ENCODE measurements at regions not wholly inside any gene's neighbourhood (a gene's known extent, or its start where the extent isn't known, plus 50 kb on each side); places are given as distances from the start of the nearest gene placed in this dataset.
"Not testable (repeated sequence)": the region's sequence is repeated elsewhere in the genome, so short reads cannot be mapped to it uniquely, and the experiment has no call there.

GRCh38 chr2:217612920-217613319, 389.9 kb downstream of the TNS1 start:
- no peak overlapping the region for H3K4me3 ChIP-seq (ENCODE audit: low read length)
- no peak for DNase-seq (ENCODE audit: low read depth, low spot score)

- no peak for DNase-seq (ENCODE audit: low read depth, low spot score)
- no peak overlapping the region for H3K4me3 ChIP-seq (ENCODE audit: low read length)
Measured at GRCh38 chr2:217612211-217612610, 390.6 kb downstream of the TNS1 start.

GRCh38 chr2:217611626-217612127, 391.1 kb downstream of the TNS1 start:
- H3K4me3 ChIP-seq (ENCODE audit: low read length) = no peak overlapping the region
- no peak for DNase-seq (ENCODE audit: low read depth, low spot score)

GRCh38 chr2:217611056-217611455, 391.7 kb downstream of the TNS1 start:
- DNase-seq (ENCODE audit: low read depth, low spot score) = no peak

GRCh38 chr2:217610401-217610814, 392.4 kb downstream of the TNS1 start:
- H3K4me3 ChIP-seq (ENCODE audit: low read length) = no peak overlapping the region
- DNase-seq (ENCODE audit: low read depth, low spot score) = no peak

More at GRCh38 chr2:217611056-217611455, 391.7 kb downstream of the TNS1 start:
- no peak overlapping the region for H3K4me3 ChIP-seq (ENCODE audit: low read length)

- DNase-seq (ENCODE audit: low read depth, low spot score) = no peak
- H3K4me3 ChIP-seq (ENCODE audit: low read length) = no peak overlapping the region
Measured at GRCh38 chr2:217609952-217610351, 392.8 kb downstream of the TNS1 start.

GRCh38 chr2:217606296-217606695, 396.5 kb downstream of the TNS1 start:
- no peak overlapping the region for H3K4me3 ChIP-seq (ENCODE audit: low read length)
- peak; percentile 35 for DNase-seq (ENCODE audit: low read depth, low spot score)

- DNase-seq (ENCODE audit: low read depth, low spot score) = no peak
- no peak overlapping the region for H3K4me3 ChIP-seq (ENCODE audit: low read length)
Measured at GRCh38 chr2:217604527-217605194, 398.1 kb downstream of the TNS1 start.

GRCh38 chr2:217601601-217602000, 401.2 kb downstream of the TNS1 start:
- DNase-seq (ENCODE audit: low read depth, low spot score) = no peak
- no peak overlapping the region for H3K4me3 ChIP-seq (ENCODE audit: low read length)

- no peak for DNase-seq (ENCODE audit: low read depth, low spot score)
- no peak overlapping the region for H3K4me3 ChIP-seq (ENCODE audit: low read length)
Measured at GRCh38 chr2:217599906-217600305, 402.9 kb downstream of the TNS1 start.

- no peak for DNase-seq (ENCODE audit: low read depth, low spot score)
- H3K4me3 ChIP-seq (ENCODE audit: low read length) = no peak overlapping the region
Measured at GRCh38 chr2:217597681-217598080, 405.1 kb downstream of the TNS1 start.

GRCh38 chr2:217597145-217597544, 405.6 kb downstream of the TNS1 start:
- no peak overlapping the region for H3K4me3 ChIP-seq (ENCODE audit: low read length)
- no peak for DNase-seq (ENCODE audit: low read depth, low spot score)

GRCh38 chr2:217593732-217594131, 409.1 kb downstream of the TNS1 start:
- no peak overlapping the region for H3K4me3 ChIP-seq (ENCODE audit: low read length)
- peak; percentile 16 for DNase-seq (ENCODE audit: low read depth, low spot score)

- H3K4me3 ChIP-seq (ENCODE audit: low read length) = no peak overlapping the region
- DNase-seq (ENCODE audit: low read depth, low spot score) = no peak
Measured at GRCh38 chr2:217588266-217588665, 414.5 kb downstream of the TNS1 start.

- no peak overlapping the region for H3K4me3 ChIP-seq (ENCODE audit: low read length)
- no peak for DNase-seq (ENCODE audit: low read depth, low spot score)
Measured at GRCh38 chr2:217585362-217585761, 417.4 kb downstream of the TNS1 start.

- not testable (repeated sequence) for DNase-seq (ENCODE audit: low read depth, low spot score); H3K4me3 ChIP-seq (ENCODE audit: low read length)
Measured at GRCh38 chr2:217580407-217580806, 422.4 kb downstream of the TNS1 start.

GRCh38 chr2:217573571-217573970, 429.2 kb downstream of the TNS1 start:
- DNase-seq (ENCODE audit: low read depth, low spot score) = no peak

GRCh38 chr2:217570394-217570793, 432.4 kb downstream of the TNS1 start:
- no peak for DNase-seq (ENCODE audit: low read depth, low spot score)
- no peak overlapping the region for H3K4me3 ChIP-seq (ENCODE audit: low read length)

More at GRCh38 chr2:217573571-217573970, 429.2 kb downstream of the TNS1 start:
- no peak overlapping the region for H3K4me3 ChIP-seq (ENCODE audit: low read length)

- DNase-seq (ENCODE audit: low read depth, low spot score) = no peak
- H3K4me3 ChIP-seq (ENCODE audit: low read length) = no peak overlapping the region
Measured at GRCh38 chr2:217568289-217568971, 434.4 kb downstream of the TNS1 start.

- H3K4me3 ChIP-seq (ENCODE audit: low read length) = no peak overlapping the region
- no peak for DNase-seq (ENCODE audit: low read depth, low spot score)
Measured at GRCh38 chr2:217563565-217563964, 439.2 kb downstream of the TNS1 start.

All from Jurkat, Clone E6-1 (cell line).